Esophagus squamous epithelium (tissue), 5 donors: ENCODE measurements at regions not wholly inside any gene's neighbourhood (a gene's known extent, or its start where the extent isn't known, plus 50 kb on each side); places are given as distances from the start of the nearest gene placed in this dataset.

Experiments
- DNase-seq: peaks from one replicate; lab custom pipeline; 2025; lab: John Stamatoyannopoulos, UW
- H3K27ac ChIP-seq, 4 donors: fragments of 200-600 bp; sonication (generic); one replicate each; pipeline ENCODE4 v1.5.1; 2016 to 2019; ENCODE audit warnings: mild to moderate bottlenecking in 1 of 4
- H3K27me3 ChIP-seq, 4 donors: fragments of 200-600 bp; sonication (generic); 1 replicate in 3 of 4; 2 replicates in 1 of 4; pipeline versions ENCODE4 v1.5.1 to v1.6.0; 2017 to 2021; ENCODE audit warnings: antibody characterized with exemption in 1 of 4
- H3K36me3 ChIP-seq, 3 donors: fragments of 200-600 bp; sonication (generic); one replicate each; pipeline ENCODE4 v1.5.1; 2016 to 2019
- H3K4me1 ChIP-seq, 3 donors: fragments of 200-600 bp; sonication (generic); one replicate each; pipeline ENCODE4 v1.5.1; 2017 to 2019
- H3K4me3 ChIP-seq, 4 donors: fragments of 200-600 bp; sonication (generic); 1 replicate in 3 of 4; 2 replicates in 1 of 4; pipeline ENCODE4 v1.5.1; 2016 to 2019; ENCODE audit warnings: mild to moderate bottlenecking in 2 of 4, moderate library complexity in 1 of 4
- H3K9me3 ChIP-seq, 3 donors: fragments of 200-600 bp; sonication (generic); one replicate each; pipeline ENCODE4 v1.5.1; 2016 to 2019
- CTCF ChIP-seq, 6 experiments: fragments of 450-650 bp in 4 of 6; fragments of 200-600 bp in 2 of 6; sonication (generic) in 2 of 6; IDR thresholded peaks; one replicate each; pipeline ENCODE4 v1.5.1; 2016 to 2019; ENCODE audit warnings: antibody characterized with exemption in 6 of 6, mild to moderate bottlenecking in 4 of 6, moderate library complexity in 4 of 6
- POLR2A ChIP-seq, 4 donors: fragments of 450-650 bp; IDR thresholded peaks; one replicate each; pipeline ENCODE4 v1.6.1; 2017; ENCODE audit warnings: antibody characterized with exemption in 4 of 4, mild to moderate bottlenecking in 4 of 4, moderate library complexity in 3 of 4
- WGBS, 2 donors: methylation state at CpG; one replicate each; pipeline ENCODE4 v1.1.5; 2018; 5-methylcytosine and 5-hydroxymethylcytosine counted together
- intact Hi-C: fragments of 100-400 bp; cut with DNase I; formaldehyde crosslinking; loops from one replicate; pipeline ENCODE4 v1.15.0; 2022
- donor health status: DM: yes; HTN: yes; CAD: no.

- intact Hi-C loops: no loop called here
- TF ChIP-seq POLR2A (IDR thresholded peaks at IDR 0.05): no peak
- TF ChIP-seq CTCF (IDR thresholded peaks at IDR 0.05): no peak
- WGBS, 2 donors: 65 to 78% methylated on average over 2 of the region's 2 CpGs
- Histone ChIP-seq H3K4me1 (no peaks in the 10 kb centered on the region), H3K4me3 (no peak overlapping the region), H3K27me3 (peaks cover 0 to 3% (median 0%) of the 10 kb centered on the region in 4 donors), H3K36me3 (no peaks in the 10 kb centered on the region), H3K27ac (no peak overlapping the region), H3K9me3 (no peaks in the 10 kb centered on the region)
- DNase-seq: no peak
Observed at GRCh38 chr5:68749077-68749476, 344.7 kb upstream of the SLC30A5 start.

GRCh38 chr5:68749631-68750030 lies 344.2 kb upstream of the SLC30A5 start:
- peaks cover 0 to 3% (median 0%) of the 10 kb centered on the region in 4 donors for H3K27me3 ChIP-seq
- 69 to 75% methylated on average over 4 of the region's 4 CpGs for WGBS, 2 donors
- H3K4me3 ChIP-seq: no peak overlapping the region
- H3K27ac ChIP-seq: no peak overlapping the region
- no peaks in the 10 kb centered on the region for H3K36me3 ChIP-seq
- TF ChIP-seq CTCF (IDR thresholded peaks at IDR 0.05) (no peak), POLR2A (IDR thresholded peaks at IDR 0.05) (no peak)
- no peak for DNase-seq
- no peaks in the 10 kb centered on the region for H3K4me1 ChIP-seq
- H3K9me3 ChIP-seq: no peaks in the 10 kb centered on the region
- intact Hi-C loops: no loop called here

GRCh38 chr5:68751661-68752060 lies 342.2 kb upstream of the SLC30A5 start:
- 87% methylated on average over 3 of the region's 3 CpGs for WGBS, 2 donors
- H3K4me1 ChIP-seq: no peaks in the 10 kb centered on the region

GRCh38 chr5:68754536-68754935 lies 339.3 kb upstream of the SLC30A5 start:
- Histone ChIP-seq H3K27me3 (no peaks in the 10 kb centered on the region), H3K4me3 (no peak overlapping the region), H3K4me1 (no peaks in the 10 kb centered on the region), H3K36me3 (no peaks in the 10 kb centered on the region), H3K9me3 (no peaks in the 10 kb centered on the region), H3K27ac (no peak overlapping the region)
- 81 to 94% methylated on average over 2 of the region's 2 CpGs for WGBS, 2 donors
- DNase-seq: no peak
- intact Hi-C loops: no loop called here
- no peak for TF ChIP-seq POLR2A (IDR thresholded peaks at IDR 0.05)
- no peak for TF ChIP-seq CTCF (IDR thresholded peaks at IDR 0.05)

More at GRCh38 chr5:68751661-68752060, 342.2 kb upstream of the SLC30A5 start:
- Histone ChIP-seq H3K36me3 (no peaks in the 10 kb centered on the region), H3K27ac (no peak overlapping the region), H3K4me3 (no peak overlapping the region), H3K27me3 (peaks cover 0 to 3% (median 0%) of the 10 kb centered on the region in 4 donors), H3K9me3 (no peaks in the 10 kb centered on the region)
- intact Hi-C loops: no loop called here
- TF ChIP-seq POLR2A (IDR thresholded peaks at IDR 0.05): no peak
- no peak for TF ChIP-seq CTCF (IDR thresholded peaks at IDR 0.05)
- no peak for DNase-seq

GRCh38 chr5:68755293-68755692 lies 338.5 kb upstream of the SLC30A5 start:
- no peaks in the 10 kb centered on the region for H3K27me3 ChIP-seq
- TF ChIP-seq POLR2A (IDR thresholded peaks at IDR 0.05) (no peak), CTCF (IDR thresholded peaks at IDR 0.05) (no peak)
- no peaks in the 10 kb centered on the region for H3K9me3 ChIP-seq
- DNase-seq: no peak
- no peak overlapping the region for H3K27ac ChIP-seq
- intact Hi-C loops: no loop called here
- H3K4me1 ChIP-seq: no peaks in the 10 kb centered on the region
- no peaks in the 10 kb centered on the region for H3K36me3 ChIP-seq
- H3K4me3 ChIP-seq: no peak overlapping the region
